Fibroblast of the conjunctiva (primary cell): ENCODE measurements at regions not wholly inside any gene's neighbourhood (a gene's known extent, or its start where the extent isn't known, plus 50 kb on each side); places are given as distances from the start of the nearest gene placed in this dataset.
"Not testable (repeated sequence)": the region's sequence is repeated elsewhere in the genome, so short reads cannot be mapped to it uniquely, and the experiment has no call there.

Experiments
- DNase-seq: peaks from one replicate; pipeline ENCODE4 v3.0.0-alpha.2; 2010; ENCODE audit warnings: low read depth

DNA sequence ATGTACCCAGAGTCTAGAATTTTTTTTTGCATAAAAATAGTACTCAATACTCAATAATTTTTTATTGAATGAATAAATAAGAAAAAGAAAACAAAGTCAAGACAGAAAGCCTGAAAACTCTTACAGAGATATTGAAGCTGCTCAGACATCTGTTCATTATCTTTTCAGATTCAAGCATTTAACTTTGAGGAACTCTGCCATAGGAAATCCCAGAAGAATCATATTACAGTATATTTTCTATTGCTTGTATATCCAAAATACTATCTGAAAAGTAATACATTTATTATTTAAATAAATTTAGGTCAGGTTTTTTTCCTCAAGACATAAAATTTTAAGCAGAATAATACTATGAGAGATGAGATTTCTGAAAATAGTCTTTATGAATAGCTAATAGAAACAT lies 755.9 kb upstream of the ADGRL4 start:
- no peak for DNase-seq

DNA sequence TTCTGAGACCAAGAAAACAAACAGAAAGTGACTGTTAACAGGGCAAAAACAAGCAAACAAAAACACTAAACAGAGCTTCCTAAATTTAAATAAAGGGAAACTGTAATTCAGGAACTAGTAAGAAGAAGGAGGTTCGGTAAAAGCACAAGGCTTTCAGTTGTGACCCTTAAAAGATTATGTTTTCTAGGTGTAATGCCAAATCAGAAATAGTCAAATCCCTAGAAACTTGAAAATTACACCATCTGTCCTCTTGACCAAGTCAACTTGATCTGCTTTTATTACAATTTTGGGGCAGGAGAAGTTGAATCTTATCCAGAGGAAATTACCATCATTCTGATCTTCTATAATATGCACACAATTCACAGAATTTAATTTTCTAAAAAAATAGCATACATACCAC lies 754.0 kb upstream of the ADGRL4 start:
- no peak for DNase-seq

DNA sequence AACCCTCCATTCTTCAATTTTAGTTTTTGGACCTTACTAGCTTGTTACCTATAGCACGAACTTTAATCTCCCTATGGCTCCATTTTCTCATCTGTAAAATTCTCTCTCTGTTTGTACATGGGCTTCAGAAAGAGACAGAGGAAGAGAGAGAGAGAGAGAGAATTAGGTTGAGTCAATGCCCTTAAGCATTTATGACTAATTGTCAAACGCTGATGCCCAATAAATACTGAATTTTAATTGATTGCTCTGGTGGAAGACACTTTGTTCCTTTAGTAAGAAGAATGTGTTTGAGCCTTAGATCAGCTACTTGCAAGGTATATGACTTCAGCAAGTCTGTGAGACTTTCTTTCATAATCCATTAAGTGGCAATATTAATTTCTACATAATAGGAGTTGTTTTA lies 743.1 kb upstream of the ADGRL4 start:
- no peak for DNase-seq

DNA sequence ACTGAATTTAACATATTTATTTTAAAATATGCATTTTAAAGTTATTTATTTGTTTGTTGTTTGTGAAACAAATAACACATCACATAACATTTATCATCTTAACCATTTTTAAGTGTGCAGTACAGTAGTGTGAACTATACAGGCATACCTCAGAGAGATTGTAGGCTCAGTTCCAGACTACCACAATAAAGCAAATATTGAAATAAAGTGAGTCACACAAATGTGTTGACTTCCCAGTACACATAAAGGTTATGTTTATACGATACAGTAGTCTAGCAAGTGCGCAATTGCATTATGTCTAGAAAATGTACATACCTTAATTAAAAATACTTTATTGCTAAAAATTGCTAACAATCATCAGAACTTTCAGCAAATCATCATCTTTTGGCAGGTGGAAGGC lies 739.4 kb upstream of the ADGRL4 start:
- no peak for DNase-seq

DNA sequence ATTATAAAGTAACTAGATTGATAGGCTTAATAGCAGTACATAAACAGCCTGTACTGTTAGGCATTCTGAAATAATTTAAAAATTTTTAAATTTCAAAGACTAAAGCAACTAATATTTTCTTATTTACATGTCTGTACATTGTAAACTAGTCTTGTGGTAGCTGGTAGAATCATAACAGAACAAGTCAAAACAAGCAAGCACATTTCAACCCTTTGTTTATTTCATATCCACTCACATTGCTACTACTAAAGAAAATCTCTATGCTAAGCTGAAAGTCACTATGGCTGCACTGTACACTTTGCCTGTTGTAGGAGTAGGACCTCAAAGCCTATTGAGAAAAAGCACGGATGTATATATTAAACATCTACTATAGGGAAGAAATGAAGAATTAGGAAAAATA lies 738.2 kb upstream of the ADGRL4 start:
- no peak for DNase-seq

DNA sequence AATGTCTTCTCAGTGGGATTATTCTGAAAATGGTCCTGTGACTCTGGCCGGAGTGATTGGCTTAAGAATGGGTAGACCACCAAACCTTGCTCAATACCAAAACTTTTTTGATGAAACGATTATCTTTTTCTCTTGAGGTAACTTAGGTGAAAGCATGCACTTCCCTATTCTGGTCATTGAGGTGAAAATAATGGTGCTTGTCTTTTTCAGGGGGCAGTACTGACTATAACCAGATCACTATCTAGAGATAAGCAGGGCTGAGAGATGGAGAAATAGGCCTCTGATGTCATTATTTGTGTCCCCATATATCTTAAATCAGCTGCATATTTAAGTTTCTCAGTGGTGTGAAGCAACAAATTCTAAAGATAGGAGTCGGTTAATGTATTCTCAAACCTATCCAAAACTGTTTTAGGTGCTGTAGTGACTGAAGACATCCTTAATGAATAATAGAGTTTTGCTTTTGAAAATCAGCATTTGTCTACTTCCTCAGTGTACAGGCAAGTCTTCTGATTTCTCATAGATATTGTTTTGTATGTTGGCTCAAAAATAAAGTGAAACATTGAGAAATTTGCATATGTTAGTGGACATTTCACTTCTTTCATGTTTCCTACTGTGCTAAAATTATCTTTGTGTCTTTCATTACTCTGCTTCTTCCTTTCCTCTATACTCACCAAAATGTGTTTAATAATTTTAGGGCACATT lies 735.3 kb upstream of the ADGRL4 start:
- DNase-seq = no peak

DNA sequence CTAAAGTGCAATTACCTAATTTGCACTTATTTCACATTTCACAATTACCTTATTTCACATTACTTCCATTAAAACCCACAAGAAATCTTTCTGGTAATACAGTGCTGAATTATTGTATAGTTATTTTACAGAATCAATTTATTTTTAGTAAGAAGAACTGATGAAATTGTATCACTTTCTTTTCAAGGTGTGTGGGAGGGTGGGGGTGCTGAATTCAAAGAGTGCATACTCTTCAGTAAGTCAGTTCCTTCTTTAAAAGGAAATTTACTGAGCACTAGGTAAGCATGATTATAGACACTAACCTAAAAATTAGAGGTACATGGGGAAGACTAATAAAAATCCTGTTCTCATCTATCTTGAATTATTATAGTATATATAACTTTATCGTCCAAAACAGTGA lies 731.6 kb upstream of the ADGRL4 start:
- DNase-seq = no peak

DNA sequence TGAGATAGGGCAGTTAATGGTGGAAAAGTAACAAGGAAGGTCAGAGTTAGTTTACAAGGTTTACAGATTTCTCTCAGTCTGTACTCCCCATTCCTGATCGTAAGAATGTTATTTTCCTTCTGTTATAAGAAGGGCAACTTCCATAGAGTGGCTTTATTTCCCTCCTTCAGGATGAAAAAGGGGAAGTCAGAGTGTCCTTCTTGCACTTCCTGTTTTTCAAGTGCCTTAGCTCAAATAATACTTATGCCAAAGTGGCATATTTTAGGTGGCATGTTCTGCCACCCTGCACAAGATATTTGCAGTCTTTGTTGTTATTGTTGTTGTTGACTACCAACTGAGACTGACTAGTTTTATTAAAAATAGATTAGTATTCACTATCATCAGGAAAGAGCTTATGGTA lies 730.7 kb upstream of the ADGRL4 start:
- no peak for DNase-seq

DNA sequence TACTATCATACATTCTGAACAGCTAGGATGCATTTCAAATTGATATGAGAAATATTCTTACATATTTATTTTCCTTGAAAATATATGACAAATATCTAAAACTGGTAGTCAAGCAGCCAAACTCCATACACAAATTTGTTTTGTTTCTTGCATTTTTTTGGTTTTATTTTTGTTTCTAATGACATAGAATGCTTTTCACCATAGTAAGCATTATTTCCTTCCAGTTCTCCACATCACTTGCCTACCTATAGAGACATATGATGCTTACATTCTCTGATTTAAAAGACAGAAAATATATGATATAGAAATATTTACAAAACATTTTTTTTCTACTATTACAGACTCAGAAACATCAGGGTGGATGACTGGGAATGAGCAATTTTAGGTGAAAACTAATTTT lies 726.4 kb upstream of the ADGRL4 start:
- DNase-seq = no peak

DNA sequence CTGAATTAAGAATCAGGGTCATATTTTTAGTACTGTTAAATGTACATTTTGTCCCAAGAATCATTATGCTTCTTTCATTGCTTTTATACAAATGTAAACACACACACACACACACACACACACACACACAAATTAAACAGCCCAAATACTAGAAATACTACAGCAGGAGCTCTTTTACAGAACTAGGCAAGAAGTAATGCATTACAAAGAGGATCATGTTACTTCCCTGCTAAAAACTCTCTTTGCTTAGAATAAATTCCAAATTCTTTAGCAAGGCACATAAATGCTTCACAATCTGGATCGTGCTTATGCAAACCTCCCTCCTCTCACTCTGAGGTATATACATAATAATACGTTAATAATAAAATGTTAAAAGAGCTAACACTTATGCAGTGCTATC lies 720.4 kb upstream of the ADGRL4 start:
- peak; percentile 33 for DNase-seq

DNA sequence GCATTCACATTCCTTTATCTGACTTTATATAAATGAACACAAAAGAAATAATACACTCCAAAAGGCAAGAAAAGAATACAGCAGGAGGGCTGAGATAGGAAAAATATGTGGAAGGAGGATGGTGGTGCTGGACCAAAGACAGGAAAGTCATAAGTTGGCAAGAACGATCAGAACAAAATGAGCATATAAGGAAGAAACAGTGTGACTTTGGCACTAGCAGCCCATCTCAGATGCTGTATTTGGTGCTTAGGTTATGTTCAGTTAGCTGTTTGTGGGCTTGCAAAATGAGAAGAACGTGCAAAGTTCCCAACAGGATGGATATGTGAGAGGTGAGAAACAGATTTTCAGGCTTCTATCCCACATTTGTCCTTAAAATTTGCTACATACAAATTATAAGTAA lies 719.8 kb upstream of the ADGRL4 start:
- peak; percentile 64 for DNase-seq

DNA sequence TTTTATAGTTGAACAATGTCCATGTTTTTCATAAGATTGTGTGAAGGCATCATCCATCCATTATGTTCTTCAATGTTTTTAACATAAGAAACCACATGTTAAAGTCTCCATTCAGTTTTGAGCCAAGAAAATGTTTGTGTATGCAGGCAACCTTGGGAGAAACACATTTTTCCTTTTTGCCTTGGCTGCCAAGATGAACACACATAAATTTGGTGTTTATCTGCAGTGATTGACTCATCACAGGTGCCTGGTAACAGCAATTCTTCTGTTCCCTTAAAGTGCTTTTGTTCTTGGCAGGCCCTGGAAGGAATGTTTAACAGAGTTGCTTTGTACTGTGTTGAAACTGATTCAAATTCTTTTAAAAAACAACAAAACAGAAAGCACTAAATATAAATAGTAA lies 709.9 kb upstream of the ADGRL4 start:
- peak; percentile 72 for DNase-seq

DNA sequence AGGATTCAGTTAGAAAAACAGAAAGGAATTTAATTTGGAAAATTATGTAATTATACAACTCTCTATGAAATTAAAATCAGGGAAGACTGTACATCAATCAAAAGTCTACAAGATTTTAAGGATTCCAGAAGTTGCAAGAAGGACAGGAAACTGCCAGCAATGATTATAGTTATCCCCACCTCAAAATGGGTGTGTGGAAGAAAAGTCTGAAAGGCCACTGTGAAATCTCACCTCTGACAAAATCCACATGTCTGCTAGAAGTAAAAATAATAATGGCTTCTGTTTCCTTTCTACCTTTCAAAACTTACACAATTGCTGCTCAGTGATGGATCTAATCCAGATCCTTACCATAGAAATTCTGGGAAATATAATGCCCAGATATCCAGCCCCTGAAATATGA lies 708.1 kb upstream of the ADGRL4 start:
- no peak for DNase-seq

DNA sequence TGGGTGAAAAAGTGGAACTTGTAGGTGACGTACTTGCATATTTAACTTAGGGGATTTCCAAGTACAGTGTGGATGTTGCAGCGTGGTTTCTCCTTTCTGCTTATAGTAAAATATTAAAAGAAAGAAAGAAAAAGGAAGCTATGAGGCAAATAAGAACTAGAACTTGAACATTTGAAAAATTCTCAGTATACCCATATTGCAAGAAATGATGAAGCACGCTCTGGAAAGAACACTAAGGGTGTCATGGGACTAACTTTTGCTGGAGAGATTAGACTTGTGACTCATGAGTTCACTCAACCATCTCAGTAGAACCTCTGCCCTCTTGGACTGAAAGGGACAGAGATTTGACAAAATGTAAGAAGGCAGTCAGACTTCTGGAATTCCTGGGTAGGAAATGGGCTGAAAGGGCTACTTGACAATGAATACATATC lies 704.5 kb upstream of the ADGRL4 start:
- DNase-seq = peak; percentile 9

DNA sequence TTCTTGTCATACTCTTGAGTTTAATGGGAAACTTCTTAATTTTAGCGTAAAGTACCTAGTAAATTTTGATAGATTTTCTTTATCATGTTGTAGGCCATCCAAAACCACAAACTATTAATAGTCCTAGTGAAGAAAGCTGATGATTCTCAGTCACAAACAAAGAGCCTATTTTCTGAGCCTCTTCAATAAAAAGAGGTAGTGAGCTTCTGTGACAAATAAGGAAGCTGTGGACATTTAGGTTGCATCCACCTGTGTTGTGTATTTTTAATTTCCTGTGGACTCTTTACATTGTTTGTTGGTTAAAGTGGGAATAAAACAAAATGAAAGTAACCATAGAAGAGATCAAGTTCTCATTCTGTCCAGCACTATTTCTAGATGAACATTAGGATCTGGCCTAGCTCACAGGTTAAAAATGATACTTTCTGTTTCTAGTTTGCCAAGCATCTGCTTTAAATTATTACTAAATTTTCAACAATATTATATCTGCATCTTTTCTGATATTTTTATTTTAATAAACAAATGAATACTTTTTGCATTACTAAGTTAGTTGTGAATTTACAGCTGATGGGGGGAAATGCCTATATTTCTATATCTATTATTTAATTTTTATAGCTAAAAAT lies 702.2 kb upstream of the ADGRL4 start:
- no peak for DNase-seq

DNA sequence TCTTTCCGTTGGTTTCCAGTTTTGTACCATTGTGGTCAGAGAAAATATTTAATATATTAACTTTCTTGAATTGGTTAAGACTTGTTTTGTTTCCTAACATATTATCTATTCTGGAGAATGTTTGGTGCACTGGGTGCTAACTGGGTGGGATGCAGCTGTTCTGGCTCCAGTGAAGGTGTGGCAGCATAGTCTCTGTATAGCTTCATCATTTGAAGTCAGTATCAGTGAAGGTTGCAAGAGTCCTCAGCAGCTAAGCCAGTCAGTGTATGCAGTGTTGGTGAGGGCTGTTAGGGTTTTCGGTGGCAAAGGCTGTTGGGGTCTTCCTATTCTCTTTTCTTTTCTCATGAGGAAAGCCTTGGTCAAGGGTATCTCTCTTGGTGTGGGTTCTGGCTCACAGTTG lies 698.7 kb upstream of the ADGRL4 start:
- DNase-seq = no peak

DNA sequence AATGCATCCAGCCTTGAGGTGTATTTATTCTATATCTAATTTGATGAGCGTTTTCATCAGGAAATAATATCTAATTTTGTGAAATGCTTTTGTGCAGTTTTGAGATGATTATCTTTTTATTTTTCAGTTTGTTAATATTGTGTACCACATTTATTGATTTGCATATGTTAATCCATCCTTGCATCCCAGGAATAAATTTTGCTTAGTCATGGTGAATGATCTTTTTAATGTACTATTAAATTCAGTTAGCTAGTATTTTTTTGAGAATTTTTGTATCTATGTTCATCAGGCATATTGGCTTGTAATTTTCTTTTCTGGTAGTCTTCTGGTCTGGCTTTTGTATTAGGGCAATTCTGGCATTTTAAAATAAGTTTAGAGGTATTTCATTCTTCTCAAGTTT lies 697.5 kb upstream of the ADGRL4 start:
- no peak for DNase-seq

DNA sequence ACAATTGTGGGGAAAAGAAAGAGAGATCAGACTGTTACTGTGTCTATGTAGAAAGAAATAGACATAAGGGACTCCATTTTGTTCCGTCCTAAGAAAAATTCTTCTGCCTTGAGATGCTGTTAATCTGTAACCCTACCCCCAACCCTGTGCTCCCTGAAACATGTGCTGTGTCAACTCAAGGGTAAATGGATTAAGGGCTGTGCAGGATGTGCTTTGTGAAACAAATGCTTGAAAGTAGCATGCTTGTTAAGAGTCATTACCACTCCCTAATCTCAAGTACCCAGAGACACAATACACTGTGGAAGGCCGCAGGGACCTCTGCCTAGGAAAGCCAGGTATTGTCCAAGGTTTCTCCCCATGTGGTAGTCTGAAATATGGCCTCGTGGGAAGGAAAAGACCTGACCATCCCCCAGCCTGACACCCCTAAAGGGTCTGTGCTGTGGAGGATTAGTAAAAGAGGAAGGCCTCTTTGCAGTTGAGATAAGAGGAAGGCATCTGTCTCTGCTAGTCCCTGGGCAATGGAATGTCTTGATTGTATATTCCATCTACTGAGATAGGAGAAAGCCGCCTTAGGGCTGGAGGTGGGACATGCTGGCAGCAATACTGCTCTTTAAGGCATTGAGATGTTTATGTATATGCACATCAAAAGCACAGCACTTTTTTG lies 695.9 kb upstream of the ADGRL4 start:
- DNase-seq = not testable (repeated sequence)

DNA sequence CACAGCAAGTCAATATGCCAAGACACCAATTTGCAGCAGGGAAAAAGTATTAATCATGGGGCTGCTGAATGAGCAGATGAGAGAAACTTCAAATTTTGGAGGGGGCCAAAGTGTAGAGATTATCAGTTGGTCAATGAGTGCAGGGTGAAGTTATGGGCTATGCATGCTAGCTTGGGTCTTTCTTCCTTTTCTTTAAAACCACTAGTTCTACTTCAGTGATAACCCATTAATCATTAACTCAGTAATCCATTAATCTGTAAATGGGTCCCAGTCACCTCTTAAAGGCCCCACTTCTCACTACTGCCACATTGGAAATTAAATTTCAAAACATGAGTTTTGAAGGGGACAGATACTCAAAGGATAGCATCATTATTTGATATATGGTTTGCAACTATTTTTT lies 688.6 kb upstream of the ADGRL4 start:
- DNase-seq = no peak

DNA sequence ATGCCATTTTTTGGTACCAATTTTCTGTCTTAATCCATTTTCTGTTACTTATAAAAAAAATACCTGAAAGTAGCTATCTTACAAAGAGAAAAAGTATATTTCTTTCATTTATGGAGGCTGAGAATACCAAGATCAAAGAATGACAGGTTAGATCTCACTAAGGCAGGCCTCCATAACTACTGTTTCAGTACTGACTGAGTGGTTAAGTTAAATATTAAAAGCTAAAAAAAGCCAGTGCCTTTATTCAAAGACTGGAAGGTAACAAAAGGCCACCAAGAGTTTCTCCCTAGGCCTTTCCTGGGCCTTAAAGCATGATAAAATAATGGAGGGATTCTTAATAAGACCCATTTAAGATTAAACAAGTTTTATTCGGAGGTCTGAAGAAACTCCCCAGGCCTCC lies 687.7 kb upstream of the ADGRL4 start:
- DNase-seq = no peak

DNA sequence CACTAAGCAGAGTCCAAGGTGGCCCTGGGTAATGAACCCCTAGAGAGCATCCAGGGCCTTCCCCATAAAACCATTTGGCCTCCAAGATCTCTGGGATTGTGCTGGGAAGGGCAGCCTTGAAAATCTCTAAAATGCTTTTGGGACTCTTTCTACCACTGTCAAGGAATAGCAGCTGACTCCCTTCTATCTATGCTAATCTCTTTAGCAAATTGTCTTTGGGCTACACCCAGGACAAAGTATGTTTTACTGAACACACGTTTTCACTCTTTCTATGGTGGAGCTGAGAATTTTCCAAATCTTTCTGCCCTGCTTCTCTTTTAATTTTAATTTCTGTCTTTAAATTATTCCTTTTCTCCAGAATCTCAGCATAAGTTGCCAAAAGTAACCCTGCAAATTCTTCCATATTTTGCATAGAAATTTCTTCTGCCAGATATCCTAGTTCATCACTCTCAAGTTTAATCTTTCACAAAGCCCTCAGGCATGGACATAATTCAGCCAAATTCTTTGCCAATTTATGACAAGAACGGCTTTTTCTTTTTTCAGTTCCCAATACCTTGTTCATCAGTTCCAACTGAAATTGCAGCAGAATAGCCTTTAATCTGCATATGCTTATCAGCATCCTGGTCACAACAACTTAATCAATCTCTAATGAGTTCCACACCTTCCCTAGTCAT lies 687.0 kb upstream of the ADGRL4 start:
- no peak for DNase-seq

DNA sequence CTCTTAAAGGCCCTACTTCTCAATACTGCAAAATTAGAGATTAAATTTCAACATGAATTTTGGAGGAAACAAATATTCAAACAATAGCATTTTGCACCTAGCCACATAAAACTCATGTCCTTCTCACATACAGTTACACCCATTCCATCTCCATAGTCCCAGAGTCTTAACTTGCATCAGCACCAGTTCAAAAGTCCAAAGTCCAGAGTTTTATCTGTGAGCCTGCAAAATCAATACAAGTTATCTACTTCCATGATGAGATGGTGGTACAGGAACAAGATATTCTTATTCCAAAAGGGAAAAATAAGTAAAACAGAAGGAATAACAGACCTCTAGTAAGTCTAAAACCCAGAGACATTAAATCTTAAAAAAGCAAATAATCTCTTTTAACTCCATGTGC lies 686.0 kb upstream of the ADGRL4 start:
- no peak for DNase-seq

DNA sequence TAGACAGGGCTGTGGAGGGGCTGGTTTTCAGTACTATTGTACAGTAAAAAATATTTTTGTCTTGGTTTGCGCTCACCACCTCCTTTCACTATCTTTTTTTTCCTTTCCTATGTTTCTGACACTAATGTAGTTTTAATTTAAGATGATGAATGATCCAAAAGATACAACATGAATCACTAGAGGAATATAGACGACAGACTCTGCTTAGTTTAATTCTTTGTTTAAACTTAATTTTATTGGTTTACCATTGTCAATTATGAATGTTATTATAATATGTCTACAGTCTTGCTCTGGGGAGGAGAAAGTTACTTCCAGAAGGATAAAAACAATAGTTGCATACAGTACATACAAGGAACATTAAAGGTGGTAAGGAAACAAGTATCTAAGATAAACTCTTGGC lies 682.4 kb upstream of the ADGRL4 start:
- DNase-seq = no peak
